ENCODE measurements at regions not wholly inside any gene's neighbourhood (a gene's known extent, or its start where the extent isn't known, plus 50 kb on each side); places are given as distances from the start of the nearest gene placed in this dataset.

DNA sequence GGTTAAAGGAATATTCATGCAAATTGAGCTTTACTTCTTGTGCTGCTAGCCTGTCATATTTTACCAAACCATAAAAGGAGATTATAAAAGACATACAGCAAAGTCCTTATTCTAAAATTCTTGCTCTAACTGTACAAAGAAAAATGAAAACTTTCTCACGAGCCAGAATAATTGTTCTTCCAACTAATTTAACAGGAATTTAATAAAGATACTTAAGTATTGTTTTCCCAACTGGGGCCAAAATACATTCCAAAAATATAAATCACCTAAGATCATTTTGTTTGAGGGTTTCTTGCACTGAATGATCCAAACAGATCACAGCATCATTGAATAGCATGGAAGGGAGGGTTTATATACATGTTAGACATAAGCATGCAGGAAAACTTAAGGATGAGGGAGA is 127.1 kb upstream of the PCDH18 start:
- H3K9ac ChIP-seq (ENCODE audit: low read length in 3 of 3) = no peak overlapping the region
- intact Hi-C loops (cut with DNase I) = no loop called here
- no peaks in the 10 kb centered on the region for H3K36me3 ChIP-seq (ENCODE audit: control insufficient read depth in 2 of 3, insufficient read depth in 3 of 3, low read length in 3 of 3)
- FAIRE-seq (no peak), DNase-seq (peak in 1 of 5 donors; percentile 17)
- H3K4me3 ChIP-seq (ENCODE audit: low read length in 3 of 3) = no peak overlapping the region
- TF ChIP-seq, protein P1, sequence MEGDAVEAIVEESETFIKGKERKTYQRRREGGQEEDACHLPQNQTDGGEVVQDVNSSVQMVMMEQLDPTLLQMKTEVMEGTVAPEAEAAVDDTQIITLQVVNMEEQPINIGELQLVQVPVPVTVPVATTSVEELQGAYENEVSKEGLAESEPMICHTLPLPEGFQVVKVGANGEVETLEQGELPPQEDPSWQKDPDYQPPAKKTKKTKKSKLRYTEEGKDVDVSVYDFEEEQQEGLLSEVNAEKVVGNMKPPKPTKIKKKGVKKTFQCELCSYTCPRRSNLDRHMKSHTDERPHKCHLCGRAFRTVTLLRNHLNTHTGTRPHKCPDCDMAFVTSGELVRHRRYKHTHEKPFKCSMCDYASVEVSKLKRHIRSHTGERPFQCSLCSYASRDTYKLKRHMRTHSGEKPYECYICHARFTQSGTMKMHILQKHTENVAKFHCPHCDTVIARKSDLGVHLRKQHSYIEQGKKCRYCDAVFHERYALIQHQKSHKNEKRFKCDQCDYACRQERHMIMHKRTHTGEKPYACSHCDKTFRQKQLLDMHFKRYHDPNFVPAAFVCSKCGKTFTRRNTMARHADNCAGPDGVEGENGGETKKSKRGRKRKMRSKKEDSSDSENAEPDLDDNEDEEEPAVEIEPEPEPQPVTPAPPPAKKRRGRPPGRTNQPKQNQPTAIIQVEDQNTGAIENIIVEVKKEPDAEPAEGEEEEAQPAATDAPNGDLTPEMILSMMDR (IDR thresholded peaks at IDR 0.05; ENCODE audit: borderline replicate concordance, extremely low read depth, insufficient read depth) = no peak
- peaks cover 0 to 4% (median 0%) of the 10 kb centered on the region in 3 donors for H3K9me3 ChIP-seq (ENCODE audit: control insufficient read depth in 2 of 3, insufficient read depth in 1 of 3, low read length in 3 of 3)
- H3K4me1 ChIP-seq (ENCODE audit: control insufficient read depth in 2 of 3, insufficient read depth in 2 of 3, low read depth in 1 of 3, low read length in 3 of 3) = no peaks in the 10 kb centered on the region
- no peak overlapping the region for H3K27ac ChIP-seq (ENCODE audit: low read depth in 2 of 2, low read length in 2 of 2)
- no peaks in the 10 kb centered on the region for H3K27me3 ChIP-seq (ENCODE audit: control insufficient read depth, insufficient read depth, low read length)

DNA sequence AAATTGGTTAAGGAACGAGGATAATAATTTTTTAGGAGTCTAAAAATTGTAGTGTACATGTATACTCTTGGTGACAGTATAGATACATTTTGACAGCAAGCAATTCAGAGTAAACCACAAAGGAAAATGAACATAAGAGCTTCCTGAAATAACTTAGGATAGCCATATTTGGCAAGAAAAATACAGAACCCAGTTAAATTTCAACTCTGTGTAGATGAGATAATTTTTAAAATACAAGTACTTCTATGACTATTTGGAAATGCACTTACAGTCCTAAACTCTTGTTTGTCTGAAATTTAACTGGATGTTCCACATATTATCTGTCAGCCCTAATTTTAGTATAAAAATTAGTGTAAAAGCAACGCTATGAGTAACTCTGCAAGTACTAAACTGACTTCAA is 124.4 kb upstream of the PCDH18 start:
- no peaks in the 10 kb centered on the region for H3K27me3 ChIP-seq (ENCODE audit: control insufficient read depth, insufficient read depth, low read length)
- TF ChIP-seq, protein P1 (IDR thresholded peaks at IDR 0.05; ENCODE audit: borderline replicate concordance, extremely low read depth, insufficient read depth) = no peak
- no peak for FAIRE-seq
- H3K9me3 ChIP-seq (ENCODE audit: control insufficient read depth in 2 of 3, insufficient read depth in 1 of 3, low read length in 3 of 3) = peaks cover 0 to 3% (median 0%) of the 10 kb centered on the region in 3 donors
- no peak overlapping the region for H3K4me3 ChIP-seq (ENCODE audit: low read length in 3 of 3)
- H3K4me1 ChIP-seq (ENCODE audit: control insufficient read depth in 2 of 3, insufficient read depth in 2 of 3, low read depth in 1 of 3, low read length in 3 of 3) = no peaks in the 10 kb centered on the region
- H3K27ac ChIP-seq (ENCODE audit: low read depth in 2 of 2, low read length in 2 of 2) = no peak overlapping the region
- no peaks in the 10 kb centered on the region for H3K36me3 ChIP-seq (ENCODE audit: control insufficient read depth in 2 of 3, insufficient read depth in 3 of 3, low read length in 3 of 3)
- intact Hi-C loops (cut with DNase I) = no loop called here
- no peak for DNase-seq
- H3K9ac ChIP-seq (ENCODE audit: low read length in 3 of 3) = no peak overlapping the region

DNA sequence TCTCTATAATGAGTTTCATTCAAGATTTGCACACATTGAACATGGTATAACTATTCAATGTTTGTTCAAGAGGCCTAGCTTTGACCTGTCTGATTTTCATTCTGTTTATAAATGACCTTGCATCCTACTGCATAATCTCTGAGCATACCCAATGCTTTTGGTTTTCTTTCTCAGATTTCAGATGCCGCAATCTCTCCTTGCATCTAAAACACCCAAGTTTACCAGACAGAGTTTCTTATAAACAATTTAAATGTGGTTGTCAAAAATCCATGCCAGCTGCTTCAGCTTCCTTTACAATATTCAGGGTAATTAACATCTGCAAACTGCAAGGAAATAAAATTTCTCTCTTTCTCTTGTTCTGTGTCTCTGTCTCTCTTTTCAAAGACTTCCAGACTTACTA is 123.0 kb upstream of the PCDH18 start:
- intact Hi-C loops (cut with DNase I) = no loop called here
- Histone ChIP-seq H3K27ac (ENCODE audit: low read depth in 2 of 2, low read length in 2 of 2) (no peak overlapping the region), H3K9me3 (ENCODE audit: control insufficient read depth in 2 of 3, insufficient read depth in 1 of 3, low read length in 3 of 3) (no peaks in the 10 kb centered on the region)

More for the DNA sequence above, 123.0 kb upstream of the PCDH18 start:
- TF ChIP-seq, protein P1 (IDR thresholded peaks at IDR 0.05; ENCODE audit: borderline replicate concordance, extremely low read depth, insufficient read depth) = no peak
- H3K4me3 ChIP-seq (ENCODE audit: low read length in 3 of 3) = no peak overlapping the region
- no peaks in the 10 kb centered on the region for H3K4me1 ChIP-seq (ENCODE audit: control insufficient read depth in 2 of 3, insufficient read depth in 2 of 3, low read depth in 1 of 3, low read length in 3 of 3)
- DNase-seq (no peak), FAIRE-seq (no peak)
- H3K36me3 ChIP-seq (ENCODE audit: control insufficient read depth in 2 of 3, insufficient read depth in 3 of 3, low read length in 3 of 3) = no peaks in the 10 kb centered on the region
- H3K27me3 ChIP-seq (ENCODE audit: control insufficient read depth, insufficient read depth, low read length) = no peaks in the 10 kb centered on the region
- H3K9ac ChIP-seq (ENCODE audit: low read length in 3 of 3) = no peak overlapping the region

Data from kidney (tissue), 13 donors.